ENCODE measurements at regions not wholly inside any gene's neighbourhood (a gene's known extent, or its start where the extent isn't known, plus 50 kb on each side); places are given as distances from the start of the nearest gene placed in this dataset.

- TF ChIP-seq CTCF (IDR thresholded peaks at IDR 0.05; ENCODE audit: insufficient read depth, low read length, poor library complexity, severe bottlenecking), result no peak
- no peak for TF ChIP-seq EZH2phosphoT487 (conservative IDR thresholded peaks at IDR 0.05; ENCODE audit: low read length)
Observed at GRCh38 chr7:85480666-85481065, 293.8 kb upstream of the SEMA3D start.

Measured in SU-DHL-6 (cell line).